ENCODE measurements at regions not wholly inside any gene's neighbourhood (a gene's known extent, or its start where the extent isn't known, plus 50 kb on each side); places are given as distances from the start of the nearest gene placed in this dataset.
"Not testable (repeated sequence)": the region's sequence is repeated elsewhere in the genome, so short reads cannot be mapped to it uniquely, and the experiment has no call there.

DNA sequence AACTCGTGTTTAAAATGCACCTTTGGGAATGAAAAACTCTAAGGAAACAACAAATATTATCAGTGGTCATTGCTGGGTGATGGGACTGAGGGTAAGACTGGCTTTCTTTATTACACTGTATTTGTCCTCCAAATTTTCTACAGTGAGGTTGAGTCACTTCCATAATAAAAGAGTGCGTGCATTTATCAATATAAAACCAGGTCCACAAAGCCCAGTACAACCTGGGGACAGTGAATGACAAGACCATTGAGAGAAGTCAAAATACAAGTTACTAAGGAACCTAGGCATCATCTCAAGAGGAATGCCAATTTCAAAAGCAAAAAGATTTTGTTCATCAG is 76.4 kb downstream of the MAGED4 start:
- Histone ChIP-seq H3K36me3 (ENCODE audit: control insufficient read depth, insufficient read depth, low read length) (no peaks in the 10 kb centered on the region), H3K4me1 (ENCODE audit: control insufficient read depth, insufficient read depth, low read length) (no peaks in the 10 kb centered on the region), H3K4me3 (ENCODE audit: low read length) (peak overlapping the region; percentile 97; the same call in 1 of the 2 replicates), H3K27me3 (ENCODE audit: control insufficient read depth, insufficient read depth, low read length) (no peaks in the 10 kb centered on the region), H3K27ac (ENCODE audit: low read length) (no peak overlapping the region), H3K9me3 (ENCODE audit: control insufficient read depth, insufficient read depth, low read length) (no peaks in the 10 kb centered on the region)
- no CpG with 5 or more reads among the region's 2 CpGs for WGBS (ENCODE audit: insufficient coverage, insufficient read length)
- no peak for DNase-seq (ENCODE audit: low read depth, low spot score)

DNA sequence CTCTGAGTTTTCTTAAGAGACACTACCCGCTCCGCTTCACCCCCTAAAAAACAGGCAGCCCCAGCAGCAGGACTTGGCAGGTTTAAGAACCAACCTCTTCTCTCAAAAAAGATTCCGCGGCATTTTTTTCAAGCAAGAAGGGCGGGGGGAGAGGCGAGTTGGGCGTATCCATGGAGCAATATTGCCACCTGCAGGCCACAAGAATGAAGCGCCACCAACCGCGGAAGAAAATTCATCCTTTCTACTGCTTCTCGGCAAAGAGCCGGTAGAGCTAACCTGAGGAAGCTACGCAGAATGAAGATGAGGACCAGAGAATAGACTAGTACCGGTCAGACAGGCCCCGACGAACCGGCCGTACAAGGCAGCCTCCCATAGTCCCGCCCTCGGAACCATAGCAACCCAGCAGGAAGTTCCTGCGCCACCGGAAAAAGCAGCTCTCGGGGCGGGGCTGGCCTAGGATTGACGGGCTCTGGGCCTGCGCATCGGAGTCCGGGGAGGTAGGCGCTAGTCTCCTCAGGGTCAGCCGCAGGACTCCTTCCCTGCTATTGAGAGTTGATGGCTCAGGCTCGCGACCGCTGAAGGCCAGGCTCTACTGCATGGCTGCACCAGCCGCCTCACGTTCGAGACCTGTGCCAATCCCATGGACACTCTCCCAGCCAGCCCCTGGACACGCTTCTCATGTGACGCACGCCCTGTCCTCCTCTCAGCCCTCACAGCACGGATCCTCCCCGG is 76.9 kb downstream of the MAGED4 start:
- WGBS (ENCODE audit: insufficient coverage, insufficient read length) = no CpG with 5 or more reads among the region's 41 CpGs
- Histone ChIP-seq H3K27ac (ENCODE audit: low read length) (no peak overlapping the region), H3K4me3 (ENCODE audit: low read length) (peak overlapping the region; percentile 97; the same call in 1 of the 2 replicates), H3K27me3 (ENCODE audit: control insufficient read depth, insufficient read depth, low read length) (no peaks in the 10 kb centered on the region), H3K36me3 (ENCODE audit: control insufficient read depth, insufficient read depth, low read length) (no peaks in the 10 kb centered on the region), H3K4me1 (ENCODE audit: control insufficient read depth, insufficient read depth, low read length) (no peaks in the 10 kb centered on the region), H3K9me3 (ENCODE audit: control insufficient read depth, insufficient read depth, low read length) (no peaks in the 10 kb centered on the region)
- peak; percentile 43 for DNase-seq (ENCODE audit: low read depth, low spot score)

GRCh38 chrX:52262195-52262546 is 77.5 kb downstream of the MAGED4 start:
- Histone ChIP-seq H3K4me1 (ENCODE audit: control insufficient read depth, insufficient read depth, low read length) (no peaks in the 10 kb centered on the region), H3K36me3 (ENCODE audit: control insufficient read depth, insufficient read depth, low read length) (no peaks in the 10 kb centered on the region), H3K27ac (ENCODE audit: low read length) (no peak overlapping the region), H3K9me3 (ENCODE audit: control insufficient read depth, insufficient read depth, low read length) (no peaks in the 10 kb centered on the region), H3K27me3 (ENCODE audit: control insufficient read depth, insufficient read depth, low read length) (no peaks in the 10 kb centered on the region), H3K4me3 (ENCODE audit: low read length) (peak overlapping the region; percentile 97; the same call in 1 of the 2 replicates)
- no peak for DNase-seq (ENCODE audit: low read depth, low spot score)
- no CpG with 5 or more reads among the region's 19 CpGs for WGBS (ENCODE audit: insufficient coverage, insufficient read length)

DNA sequence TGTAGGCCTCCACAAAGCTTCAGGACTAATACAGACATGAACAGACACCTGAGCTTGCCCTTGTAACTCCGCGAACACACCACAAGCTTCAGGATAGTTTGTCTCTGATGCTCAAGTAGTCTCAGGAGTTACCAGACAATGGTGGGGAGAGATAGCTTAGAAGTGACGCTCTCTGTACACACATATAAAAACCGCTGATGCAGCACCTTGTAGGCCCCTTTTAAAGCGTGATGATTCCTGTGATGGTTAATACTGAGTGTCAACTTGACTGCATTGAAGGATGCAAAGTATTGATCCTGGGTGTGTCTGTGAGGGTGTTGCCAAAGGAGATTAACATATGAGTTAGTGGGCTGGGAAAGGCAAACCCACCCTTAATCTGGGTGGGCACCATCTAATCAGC is 78.7 kb downstream of the MAGED4 start:
- H3K27ac ChIP-seq (ENCODE audit: low read length) = no peak overlapping the region
- no peaks in the 10 kb centered on the region for H3K4me1 ChIP-seq (ENCODE audit: control insufficient read depth, insufficient read depth, low read length)
- no peaks in the 10 kb centered on the region for H3K9me3 ChIP-seq (ENCODE audit: control insufficient read depth, insufficient read depth, low read length)
- H3K27me3 ChIP-seq (ENCODE audit: control insufficient read depth, insufficient read depth, low read length) = no peaks in the 10 kb centered on the region
- no peak for DNase-seq (ENCODE audit: low read depth, low spot score)
- WGBS (ENCODE audit: insufficient coverage, insufficient read length) = no CpG with 5 or more reads among the region's 5 CpGs
- no peak overlapping the region for H3K4me3 ChIP-seq (ENCODE audit: low read length)
- no peaks in the 10 kb centered on the region for H3K36me3 ChIP-seq (ENCODE audit: control insufficient read depth, insufficient read depth, low read length)

GRCh38 chrX:52265713-52266112 is 81.0 kb downstream of the MAGED4 start:
- Histone ChIP-seq H3K27me3 (ENCODE audit: control insufficient read depth, insufficient read depth, low read length) (no peaks in the 10 kb centered on the region), H3K9me3 (ENCODE audit: control insufficient read depth, insufficient read depth, low read length) (no peaks in the 10 kb centered on the region), H3K27ac (ENCODE audit: low read length) (no peak overlapping the region), H3K4me1 (ENCODE audit: control insufficient read depth, insufficient read depth, low read length) (no peaks in the 10 kb centered on the region), H3K4me3 (ENCODE audit: low read length) (no peak overlapping the region), H3K36me3 (ENCODE audit: control insufficient read depth, insufficient read depth, low read length) (no peaks in the 10 kb centered on the region)
- WGBS (ENCODE audit: insufficient coverage, insufficient read length) = no CpG with 5 or more reads among the region's 4 CpGs
- DNase-seq (ENCODE audit: low read depth, low spot score) = no peak

DNA sequence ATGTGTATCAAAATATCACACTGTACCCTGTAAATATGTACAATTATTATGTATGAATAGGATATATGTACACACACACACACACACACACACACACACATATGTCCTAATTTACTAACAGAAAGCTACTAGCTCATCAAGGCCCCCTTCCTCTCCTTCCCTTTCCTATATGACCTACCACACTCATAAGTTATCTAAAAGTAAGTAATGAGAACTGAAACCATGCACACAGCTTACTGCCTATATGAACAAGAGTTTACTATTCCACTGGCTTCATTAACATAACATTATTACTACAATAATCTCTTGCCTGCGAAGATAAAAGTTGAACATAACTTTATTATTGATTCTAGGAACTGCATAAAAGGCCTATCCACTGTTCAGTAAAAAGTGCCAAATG is 83.8 kb downstream of the MAGED4 start:
- not testable (repeated sequence) for H3K9me3 ChIP-seq (ENCODE audit: control insufficient read depth, insufficient read depth, low read length); H3K27ac ChIP-seq (ENCODE audit: low read length); H3K27me3 ChIP-seq (ENCODE audit: control insufficient read depth, insufficient read depth, low read length); DNase-seq (ENCODE audit: low read depth, low spot score); H3K4me1 ChIP-seq (ENCODE audit: control insufficient read depth, insufficient read depth, low read length); H3K36me3 ChIP-seq (ENCODE audit: control insufficient read depth, insufficient read depth, low read length); H3K4me3 ChIP-seq (ENCODE audit: low read length)
- WGBS (ENCODE audit: insufficient coverage, insufficient read length) = no CpG with 5 or more reads among the region's 1 CpG

- no peak overlapping the region for H3K4me3 ChIP-seq (ENCODE audit: low read length)
- no peaks in the 10 kb centered on the region for H3K9me3 ChIP-seq (ENCODE audit: control insufficient read depth, insufficient read depth, low read length)
- no peaks in the 10 kb centered on the region for H3K4me1 ChIP-seq (ENCODE audit: control insufficient read depth, insufficient read depth, low read length)
- H3K36me3 ChIP-seq (ENCODE audit: control insufficient read depth, insufficient read depth, low read length) = no peaks in the 10 kb centered on the region
- no peak overlapping the region for H3K27ac ChIP-seq (ENCODE audit: low read length)
- WGBS (ENCODE audit: insufficient coverage, insufficient read length) = no CpG with 5 or more reads among the region's 4 CpGs
- DNase-seq (ENCODE audit: low read depth, low spot score) = no peak
- no peaks in the 10 kb centered on the region for H3K27me3 ChIP-seq (ENCODE audit: control insufficient read depth, insufficient read depth, low read length)
Observed at GRCh38 chrX:52270453-52271116, 85.9 kb downstream of the MAGED4 start.

GRCh38 chrX:52271206-52271605 is 86.5 kb downstream of the MAGED4 start:
- H3K27me3 ChIP-seq (ENCODE audit: control insufficient read depth, insufficient read depth, low read length) = no peaks in the 10 kb centered on the region
- WGBS (ENCODE audit: insufficient coverage, insufficient read length) = no CpG with 5 or more reads among the region's 2 CpGs
- no peak overlapping the region for H3K27ac ChIP-seq (ENCODE audit: low read length)
- no peak overlapping the region for H3K4me3 ChIP-seq (ENCODE audit: low read length)
- H3K36me3 ChIP-seq (ENCODE audit: control insufficient read depth, insufficient read depth, low read length) = no peaks in the 10 kb centered on the region
- DNase-seq (ENCODE audit: low read depth, low spot score) = no peak
- H3K9me3 ChIP-seq (ENCODE audit: control insufficient read depth, insufficient read depth, low read length) = no peaks in the 10 kb centered on the region
- H3K4me1 ChIP-seq (ENCODE audit: control insufficient read depth, insufficient read depth, low read length) = no peaks in the 10 kb centered on the region

DNA sequence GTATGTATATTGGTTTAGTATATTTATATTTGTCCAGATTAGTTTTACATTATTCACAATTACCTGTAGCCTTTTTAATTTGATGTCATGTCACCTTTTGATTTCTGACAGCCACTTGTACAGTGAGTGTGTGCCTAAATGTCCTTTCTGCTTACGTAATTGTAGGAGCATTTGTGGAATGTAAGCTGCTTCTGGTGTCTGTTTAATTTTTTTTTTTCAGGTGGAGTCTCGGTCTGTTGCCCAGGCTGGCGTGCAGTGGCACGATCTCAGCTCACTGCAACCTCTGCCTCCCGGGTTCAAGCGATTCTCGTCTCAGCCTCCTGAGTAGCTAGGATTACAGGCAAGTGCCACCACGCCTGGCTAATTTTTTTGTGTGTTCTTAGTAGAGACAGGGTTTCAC is 91.2 kb upstream of the XAGE2 start:
- H3K4me1 ChIP-seq (ENCODE audit: control insufficient read depth, insufficient read depth, low read length) = no peaks in the 10 kb centered on the region
- no peak overlapping the region for H3K27ac ChIP-seq (ENCODE audit: low read length)
- no peaks in the 10 kb centered on the region for H3K9me3 ChIP-seq (ENCODE audit: control insufficient read depth, insufficient read depth, low read length)
- no peaks in the 10 kb centered on the region for H3K36me3 ChIP-seq (ENCODE audit: control insufficient read depth, insufficient read depth, low read length)
- no CpG with 5 or more reads among the region's 8 CpGs for WGBS (ENCODE audit: insufficient coverage, insufficient read length)
- no peaks in the 10 kb centered on the region for H3K27me3 ChIP-seq (ENCODE audit: control insufficient read depth, insufficient read depth, low read length)
- no peak for DNase-seq (ENCODE audit: low read depth, low spot score)
- H3K4me3 ChIP-seq (ENCODE audit: low read length) = no peak overlapping the region

DNA sequence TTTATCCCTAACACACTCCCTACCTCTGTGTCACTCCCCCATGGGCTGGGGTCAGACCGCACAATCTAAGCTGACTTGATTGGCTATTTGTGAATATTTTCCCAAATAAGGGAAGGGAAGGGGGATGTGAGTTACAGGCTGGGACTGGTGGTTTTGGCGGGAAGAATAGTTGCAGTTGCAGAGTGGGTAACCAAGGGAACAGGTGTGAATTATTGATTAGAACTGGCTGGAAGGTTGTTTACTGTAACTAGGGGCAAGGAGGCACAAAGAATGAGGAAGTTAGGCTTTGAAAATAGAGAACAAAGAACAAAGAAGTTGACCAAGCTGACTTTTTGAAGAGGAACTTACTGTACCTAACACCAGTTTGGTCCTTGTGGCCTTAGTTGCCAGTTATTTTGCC is 88.0 kb upstream of the XAGE2 start:
- H3K36me3 ChIP-seq (ENCODE audit: control insufficient read depth, insufficient read depth, low read length) = no peaks in the 10 kb centered on the region
- no CpG with 5 or more reads among the region's 2 CpGs for WGBS (ENCODE audit: insufficient coverage, insufficient read length)
- H3K9me3 ChIP-seq (ENCODE audit: control insufficient read depth, insufficient read depth, low read length) = no peaks in the 10 kb centered on the region
- no peaks in the 10 kb centered on the region for H3K27me3 ChIP-seq (ENCODE audit: control insufficient read depth, insufficient read depth, low read length)
- H3K4me3 ChIP-seq (ENCODE audit: low read length) = no peak overlapping the region
- DNase-seq (ENCODE audit: low read depth, low spot score) = no peak
- H3K27ac ChIP-seq (ENCODE audit: low read length) = no peak overlapping the region
- H3K4me1 ChIP-seq (ENCODE audit: control insufficient read depth, insufficient read depth, low read length) = no peaks in the 10 kb centered on the region

GRCh38 chrX:52284865-52285264 is 84.0 kb upstream of the XAGE2 start:
- DNase-seq (ENCODE audit: low read depth, low spot score) = no peak
- Histone ChIP-seq H3K4me3 (ENCODE audit: low read length) (no peak overlapping the region), H3K27ac (ENCODE audit: low read length) (no peak overlapping the region), H3K9me3 (ENCODE audit: control insufficient read depth, insufficient read depth, low read length) (no peaks in the 10 kb centered on the region; the same call in 1 of the 2 replicates), H3K27me3 (ENCODE audit: control insufficient read depth, insufficient read depth, low read length) (no peaks in the 10 kb centered on the region), H3K4me1 (ENCODE audit: control insufficient read depth, insufficient read depth, low read length) (no peaks in the 10 kb centered on the region), H3K36me3 (ENCODE audit: control insufficient read depth, insufficient read depth, low read length) (no peaks in the 10 kb centered on the region)
- no CpG with 5 or more reads among the region's 14 CpGs for WGBS (ENCODE audit: insufficient coverage, insufficient read length)

All from iPS DF 6.9 (cell line).